ENCODE measurements at regions not wholly inside any gene's neighbourhood (a gene's known extent, or its start where the extent isn't known, plus 50 kb on each side); places are given as distances from the start of the nearest gene placed in this dataset.
"Not testable (repeated sequence)": the region's sequence is repeated elsewhere in the genome, so short reads cannot be mapped to it uniquely, and the experiment has no call there.

- no peak for DNase-seq
Measured at GRCh38 chr11:24407733-24408132, 89.1 kb upstream of the LUZP2 start.

- DNase-seq: no peak
Measured at GRCh38 chr11:24408202-24408601, 88.7 kb upstream of the LUZP2 start.

GRCh38 chr11:24411791-24412190 lies 85.1 kb upstream of the LUZP2 start:
- no peak for DNase-seq

GRCh38 chr11:24412722-24413121 lies 84.1 kb upstream of the LUZP2 start:
- no peak for DNase-seq

- no peak for DNase-seq
Measured at GRCh38 chr11:24413391-24413790, 83.5 kb upstream of the LUZP2 start.

GRCh38 chr11:24415955-24416636 lies 80.8 kb upstream of the LUZP2 start:
- not testable (repeated sequence) for DNase-seq

- no peak for DNase-seq
Measured at GRCh38 chr11:24421766-24422165, 75.1 kb upstream of the LUZP2 start.

- no peak for DNase-seq
Measured at GRCh38 chr11:24422376-24422775, 74.5 kb upstream of the LUZP2 start.

GRCh38 chr11:24437123-24437522 lies 59.7 kb upstream of the LUZP2 start:
- DNase-seq: no peak
